ENCODE measurements at regions not wholly inside any gene's neighbourhood (a gene's known extent, or its start where the extent isn't known, plus 50 kb on each side); places are given as distances from the start of the nearest gene placed in this dataset.
A peak's percentile ranks its signal among the peaks of the same experiment; 100 is the strongest.

DNA sequence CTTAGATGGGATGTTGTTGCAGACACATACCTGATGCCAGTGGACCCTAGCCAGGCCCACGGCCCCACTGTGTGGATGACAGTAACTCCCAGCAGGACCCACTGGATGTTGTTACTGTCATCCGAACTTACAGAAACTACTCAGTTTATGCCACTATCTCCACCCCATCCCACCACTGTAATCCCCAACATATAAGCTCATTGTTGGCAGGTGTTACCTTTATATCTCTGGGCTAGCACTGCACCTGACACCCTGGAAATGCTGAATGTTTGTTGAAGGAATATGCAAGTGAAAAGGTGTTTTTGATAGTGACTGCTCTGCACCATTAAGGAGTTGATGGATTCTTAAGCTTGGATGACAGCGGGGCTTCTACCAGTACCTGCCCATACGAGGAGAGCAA, 133.5 kb upstream of the ASB18 start:
- no peak for DNase-seq (ENCODE audit: low read depth)
- TF ChIP-seq MYC (IDR thresholded peaks at IDR 0.05; ENCODE audit: low read depth, low read length) (no peak), POLR2A (IDR thresholded peaks at IDR 0.05; ENCODE audit: extremely low read depth, insufficient read length) (no peak)
- TF ChIP-seq, protein P1, sequence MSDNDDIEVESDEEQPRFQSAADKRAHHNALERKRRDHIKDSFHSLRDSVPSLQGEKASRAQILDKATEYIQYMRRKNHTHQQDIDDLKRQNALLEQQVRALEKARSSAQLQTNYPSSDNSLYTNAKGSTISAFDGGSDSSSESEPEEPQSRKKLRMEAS (IDR thresholded peaks at IDR 0.05; ENCODE audit: low read depth, low read length): no peak
- TF ChIP-seq, protein P2, sequence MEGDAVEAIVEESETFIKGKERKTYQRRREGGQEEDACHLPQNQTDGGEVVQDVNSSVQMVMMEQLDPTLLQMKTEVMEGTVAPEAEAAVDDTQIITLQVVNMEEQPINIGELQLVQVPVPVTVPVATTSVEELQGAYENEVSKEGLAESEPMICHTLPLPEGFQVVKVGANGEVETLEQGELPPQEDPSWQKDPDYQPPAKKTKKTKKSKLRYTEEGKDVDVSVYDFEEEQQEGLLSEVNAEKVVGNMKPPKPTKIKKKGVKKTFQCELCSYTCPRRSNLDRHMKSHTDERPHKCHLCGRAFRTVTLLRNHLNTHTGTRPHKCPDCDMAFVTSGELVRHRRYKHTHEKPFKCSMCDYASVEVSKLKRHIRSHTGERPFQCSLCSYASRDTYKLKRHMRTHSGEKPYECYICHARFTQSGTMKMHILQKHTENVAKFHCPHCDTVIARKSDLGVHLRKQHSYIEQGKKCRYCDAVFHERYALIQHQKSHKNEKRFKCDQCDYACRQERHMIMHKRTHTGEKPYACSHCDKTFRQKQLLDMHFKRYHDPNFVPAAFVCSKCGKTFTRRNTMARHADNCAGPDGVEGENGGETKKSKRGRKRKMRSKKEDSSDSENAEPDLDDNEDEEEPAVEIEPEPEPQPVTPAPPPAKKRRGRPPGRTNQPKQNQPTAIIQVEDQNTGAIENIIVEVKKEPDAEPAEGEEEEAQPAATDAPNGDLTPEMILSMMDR (IDR thresholded peaks at IDR 0.05; ENCODE audit: low read depth, low read length): no peak
- H3K4me3 ChIP-seq (ENCODE audit: low read depth, low read length): no peak overlapping the region

DNA sequence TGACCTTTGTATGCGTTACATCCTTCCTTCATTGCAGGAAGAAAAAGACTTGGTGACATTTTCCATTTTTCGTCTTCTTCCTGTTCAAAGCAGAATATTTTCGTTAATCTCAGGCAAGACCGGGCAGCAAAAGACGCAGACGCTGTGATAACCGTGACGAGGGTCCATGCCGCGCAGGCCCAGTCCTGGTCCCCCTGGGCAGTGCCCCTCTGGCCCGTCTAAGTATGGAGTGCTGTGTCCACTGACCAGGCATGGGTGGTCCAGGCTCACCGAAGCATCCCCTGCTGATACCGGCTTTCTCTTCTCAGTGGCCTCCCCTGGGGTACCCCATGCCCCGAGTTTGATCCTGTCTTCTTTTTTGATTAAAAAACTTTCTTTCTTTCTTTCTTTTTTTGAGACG, 135.2 kb upstream of the ASB18 start:
- TF ChIP-seq POLR2A (IDR thresholded peaks at IDR 0.05; ENCODE audit: extremely low read depth, insufficient read length) (no peak), MYC (IDR thresholded peaks at IDR 0.05; ENCODE audit: low read depth, low read length) (no peak)
- TF ChIP-seq, protein P2 (IDR thresholded peaks at IDR 0.05; ENCODE audit: low read depth, low read length): no peak
- TF ChIP-seq, protein P1 (IDR thresholded peaks at IDR 0.05; ENCODE audit: low read depth, low read length): no peak

DNA sequence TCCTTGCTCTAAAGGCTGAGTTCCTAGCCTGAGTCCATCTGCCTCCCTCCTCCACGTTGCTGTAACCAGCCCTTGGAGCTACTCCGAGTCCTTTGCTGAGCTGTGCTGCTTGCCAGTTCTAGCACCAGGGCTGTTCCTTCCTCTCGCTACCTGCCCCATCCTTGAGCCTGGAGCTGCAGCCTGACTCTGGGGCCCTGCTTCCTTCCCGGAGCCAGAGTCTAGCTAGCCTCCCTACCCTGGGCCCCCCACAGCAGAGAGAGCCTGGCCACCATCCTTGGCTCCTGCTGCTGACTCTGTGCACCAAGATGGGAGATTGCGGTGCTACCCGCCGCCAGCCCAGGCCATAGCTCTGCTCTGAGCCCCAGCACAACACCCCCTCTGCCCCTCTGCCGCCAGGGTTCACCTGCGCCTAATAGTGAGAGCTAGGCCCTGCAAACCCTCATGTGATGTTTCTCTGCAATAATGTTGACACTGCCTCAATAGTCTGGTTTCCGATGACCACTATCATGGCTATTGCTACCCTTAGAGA, 135.9 kb upstream of the ASB18 start:
- TF ChIP-seq, protein P1 (IDR thresholded peaks at IDR 0.05; ENCODE audit: low read depth, low read length): no peak
- TF ChIP-seq, protein P2 (IDR thresholded peaks at IDR 0.05; ENCODE audit: low read depth, low read length): no peak
- no peak overlapping the region for H3K4me3 ChIP-seq (ENCODE audit: low read depth, low read length)
- no peak for DNase-seq (ENCODE audit: low read depth)

More for the DNA sequence above, 135.2 kb upstream of the ASB18 start:
- no peak overlapping the region for H3K4me3 ChIP-seq (ENCODE audit: low read depth, low read length)
- DNase-seq (ENCODE audit: low read depth): no peak

DNA sequence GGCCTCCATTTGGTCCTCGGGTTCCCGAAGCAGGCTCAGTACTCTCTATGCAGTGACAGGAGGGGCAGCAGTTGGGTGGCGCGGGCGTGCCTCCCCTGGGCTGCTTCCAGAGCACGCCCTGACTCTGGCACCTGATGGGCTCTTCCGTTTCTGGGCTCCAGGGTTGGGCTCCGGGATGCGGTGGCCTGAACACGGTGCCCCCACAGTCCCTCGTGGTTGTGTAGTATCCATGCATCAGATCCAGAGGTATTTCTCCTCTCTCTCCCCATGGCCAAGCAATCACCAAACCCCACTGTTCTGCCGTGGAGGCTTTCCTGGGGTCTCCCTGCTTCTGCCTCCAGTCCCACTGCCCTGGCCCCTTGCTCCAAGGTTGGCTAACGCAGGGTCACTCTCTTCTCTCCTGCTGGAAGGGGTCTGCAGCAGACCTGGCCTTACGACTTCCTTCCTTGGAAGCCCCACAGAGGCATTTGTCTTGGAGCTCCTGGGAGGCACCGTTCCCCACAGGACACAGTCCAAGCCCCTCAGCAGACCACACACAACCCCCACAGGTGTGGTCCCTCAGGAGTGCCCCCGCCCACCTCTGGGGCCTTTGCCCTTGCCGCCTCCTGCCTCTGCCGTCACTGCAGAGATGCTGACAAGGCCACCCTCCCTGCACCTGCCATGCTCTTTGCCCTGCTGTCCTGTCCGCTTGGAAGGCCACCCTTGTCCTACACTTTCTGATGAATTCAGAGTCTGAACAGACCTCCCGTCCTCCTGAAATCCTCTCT, 136.6 kb upstream of the ASB18 start:
- no peak overlapping the region for H3K4me3 ChIP-seq (ENCODE audit: low read depth, low read length)
- DNase-seq (ENCODE audit: low read depth): no peak
- TF ChIP-seq, protein P2 (IDR thresholded peaks at IDR 0.05; ENCODE audit: low read depth, low read length): no peak
- TF ChIP-seq, protein P1 (IDR thresholded peaks at IDR 0.05; ENCODE audit: low read depth, low read length): no peak
- TF ChIP-seq POLR2A (IDR thresholded peaks at IDR 0.05; ENCODE audit: extremely low read depth, insufficient read length): no peak
- no peak for TF ChIP-seq MYC (IDR thresholded peaks at IDR 0.05; ENCODE audit: low read depth, low read length)

DNA sequence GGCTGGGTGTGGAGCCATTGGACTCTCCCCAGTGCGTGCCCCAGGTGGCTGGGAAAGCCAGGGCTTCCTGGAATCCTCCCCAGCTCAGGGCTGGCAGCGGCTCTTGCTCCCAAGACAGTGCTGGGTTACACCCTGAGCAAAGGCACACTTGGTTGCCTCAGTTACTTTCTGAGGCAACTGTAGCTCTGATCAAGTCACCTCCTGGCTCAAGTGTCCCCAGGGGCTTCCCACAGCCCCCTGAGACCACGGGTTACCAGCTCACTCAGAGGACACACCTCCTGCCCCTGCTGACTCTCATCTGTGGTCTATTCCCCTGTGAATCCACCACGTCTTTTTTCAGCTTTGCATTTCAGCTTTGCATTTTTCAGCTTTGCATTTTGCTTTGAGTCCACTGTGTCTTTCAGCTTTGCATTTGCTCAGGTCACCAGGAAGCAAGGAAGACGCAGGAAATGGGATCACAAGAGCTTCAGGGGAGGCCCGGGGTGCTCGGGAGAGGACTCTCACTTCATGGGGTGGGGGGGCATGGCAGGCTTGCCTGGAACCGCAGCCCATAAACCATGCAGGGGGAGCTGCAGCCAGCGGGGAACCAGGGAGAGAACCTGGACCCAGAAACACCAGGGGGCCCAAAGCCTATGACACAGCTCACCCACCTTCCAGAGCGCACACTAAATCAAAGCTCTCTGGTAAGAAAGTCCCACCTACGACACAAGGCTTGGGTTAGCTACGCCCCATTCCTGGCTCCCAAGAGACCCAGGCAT, 138.0 kb upstream of the ASB18 start:
- peak; percentile 9 for DNase-seq (ENCODE audit: low read depth)
- H3K4me3 ChIP-seq (ENCODE audit: low read depth, low read length): no peak overlapping the region
- no peak for TF ChIP-seq POLR2A (IDR thresholded peaks at IDR 0.05; ENCODE audit: extremely low read depth, insufficient read length)
- TF ChIP-seq MYC (IDR thresholded peaks at IDR 0.05; ENCODE audit: low read depth, low read length): no peak
- TF ChIP-seq, protein P1 (IDR thresholded peaks at IDR 0.05; ENCODE audit: low read depth, low read length): no peak
- TF ChIP-seq, protein P2 (IDR thresholded peaks at IDR 0.05; ENCODE audit: low read depth, low read length): no peak

All from NB4 (cell line).